Ishikawa (cell line): ENCODE measurements at regions not wholly inside any gene's neighbourhood (a gene's known extent, or its start where the extent isn't known, plus 50 kb on each side); places are given as distances from the start of the nearest gene placed in this dataset.

Experiments used
- CEBPB ChIP-seq: IDR thresholded peaks from 2 replicates; pipeline ENCODE4 v1.6.1; 2012
- EP300 ChIP-seq: IDR thresholded peaks from 2 replicates; pipeline ENCODE4 v1.6.1; 2012; ENCODE audit warnings: borderline replicate concordance
- FOXM1 ChIP-seq: IDR thresholded peaks from 2 replicates; pipeline ENCODE4 v1.6.1; 2012; ENCODE audit warnings: low read depth, borderline replicate concordance
- MAX ChIP-seq: IDR thresholded peaks from 2 replicates; pipeline ENCODE4 v1.6.1; 2012
- RAD21 ChIP-seq: IDR thresholded peaks from 2 replicates; pipeline ENCODE4 v1.6.1; 2012; ENCODE audit warnings: low read depth
- TCF12 ChIP-seq: IDR thresholded peaks from 2 replicates; pipeline ENCODE4 v1.6.1; 2012; ENCODE audit warnings: low read depth
- TEAD4 ChIP-seq: IDR thresholded peaks from 2 replicates; pipeline ENCODE4 v1.6.1; 2012

DNA sequence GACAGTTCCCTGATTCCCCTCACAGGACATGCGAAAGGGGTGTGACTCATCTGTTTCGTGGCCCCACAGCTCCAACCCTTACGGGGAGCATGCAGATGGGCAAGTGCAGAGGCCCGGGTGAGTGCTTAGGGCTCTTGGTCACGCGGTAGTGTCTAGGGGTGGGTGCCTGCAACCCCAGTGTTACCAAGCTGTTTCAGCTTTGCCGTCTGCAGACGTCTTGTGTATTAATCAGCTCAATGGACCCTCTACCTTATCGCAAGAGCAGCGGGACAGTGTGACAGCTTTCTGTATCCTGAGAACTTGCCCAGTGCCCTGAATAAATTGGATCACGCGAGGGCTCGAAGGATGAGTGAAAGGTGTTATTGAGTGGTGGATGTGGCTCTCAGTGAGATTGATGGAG is 816.4 kb upstream of the ANO3 start:
- no peak for TF ChIP-seq EP300
- no peak for TF ChIP-seq CEBPB
- no peak for TF ChIP-seq RAD21
- TF ChIP-seq FOXM1: no peak
- TF ChIP-seq TCF12: no peak
- no peak for TF ChIP-seq MAX
- TF ChIP-seq TEAD4: no peak
